H1 (cell line): ENCODE measurements at regions not wholly inside any gene's neighbourhood (a gene's known extent, or its start where the extent isn't known, plus 50 kb on each side); places are given as distances from the start of the nearest gene placed in this dataset.

ENCODE experiments used
- CREB1 ChIP-seq: IDR thresholded peaks from 2 replicates; pipeline ENCODE4 v1.6.1; 2012; ENCODE audit warnings: inconsistent platforms
- GABPA ChIP-seq: IDR thresholded peaks from 2 replicates; pipeline ENCODE4 v1.6.1; 2011; ENCODE audit warnings: mild to moderate bottlenecking, low read length, moderate library complexity, borderline replicate concordance; ENCODE audit not compliant: insufficient read depth
- YY1 ChIP-seq: IDR thresholded peaks from 2 replicates; pipeline ENCODE4 v1.6.1; 2011; ENCODE audit warnings: low read depth, mild to moderate bottlenecking, low read length
- TF ChIP-seq, protein P1 (sequence below), 3 experiments: IDR thresholded peaks; 1 replicate in 2 of 3; 2 replicates in 1 of 3; pipeline versions ENCODE4 v1.5.1 to v1.6.1; 2011; ENCODE audit warnings: low read length in 3 of 3, mild to moderate bottlenecking in 3 of 3, inconsistent platforms in 2 of 3, low read depth in 1 of 3, moderate library complexity in 1 of 3; ENCODE audit not compliant: insufficient read depth in 1 of 3; ENCODE audit errors: control extremely low read depth in 1 of 3

DNA sequence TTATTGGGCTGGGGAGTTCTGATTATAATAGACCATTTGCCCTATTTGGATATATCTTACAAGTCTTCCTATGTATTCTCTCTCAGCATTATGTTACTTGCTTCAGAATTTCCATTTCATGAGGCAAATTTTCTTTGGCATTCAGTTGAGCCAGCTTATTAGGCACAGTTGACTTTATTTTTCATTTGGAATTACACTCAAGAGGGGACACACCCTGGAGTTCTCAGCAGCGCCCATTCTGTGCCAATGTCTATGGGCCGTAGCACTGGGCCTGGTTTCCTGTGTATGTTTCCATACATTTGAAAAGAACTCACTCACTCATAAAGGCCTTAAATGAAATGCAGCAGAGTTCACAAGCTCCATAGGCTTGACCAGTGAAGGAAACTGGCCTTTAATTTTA is 138.5 kb downstream of the KLF12 start:
- TF ChIP-seq YY1 (no peak), CREB1 (no peak), GABPA (no peak)
- TF ChIP-seq, protein P1, sequence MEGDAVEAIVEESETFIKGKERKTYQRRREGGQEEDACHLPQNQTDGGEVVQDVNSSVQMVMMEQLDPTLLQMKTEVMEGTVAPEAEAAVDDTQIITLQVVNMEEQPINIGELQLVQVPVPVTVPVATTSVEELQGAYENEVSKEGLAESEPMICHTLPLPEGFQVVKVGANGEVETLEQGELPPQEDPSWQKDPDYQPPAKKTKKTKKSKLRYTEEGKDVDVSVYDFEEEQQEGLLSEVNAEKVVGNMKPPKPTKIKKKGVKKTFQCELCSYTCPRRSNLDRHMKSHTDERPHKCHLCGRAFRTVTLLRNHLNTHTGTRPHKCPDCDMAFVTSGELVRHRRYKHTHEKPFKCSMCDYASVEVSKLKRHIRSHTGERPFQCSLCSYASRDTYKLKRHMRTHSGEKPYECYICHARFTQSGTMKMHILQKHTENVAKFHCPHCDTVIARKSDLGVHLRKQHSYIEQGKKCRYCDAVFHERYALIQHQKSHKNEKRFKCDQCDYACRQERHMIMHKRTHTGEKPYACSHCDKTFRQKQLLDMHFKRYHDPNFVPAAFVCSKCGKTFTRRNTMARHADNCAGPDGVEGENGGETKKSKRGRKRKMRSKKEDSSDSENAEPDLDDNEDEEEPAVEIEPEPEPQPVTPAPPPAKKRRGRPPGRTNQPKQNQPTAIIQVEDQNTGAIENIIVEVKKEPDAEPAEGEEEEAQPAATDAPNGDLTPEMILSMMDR (IDR thresholded peaks at IDR 0.05; ENCODE audit: control extremely low read depth in 1 of 3, insufficient read depth in 1 of 3, low read depth in 1 of 3, low read length in 3 of 3) = no peak
